Heart left ventricle (tissue), 16 donors: ENCODE measurements at regions not wholly inside any gene's neighbourhood (a gene's known extent, or its start where the extent isn't known, plus 50 kb on each side); places are given as distances from the start of the nearest gene placed in this dataset.

Source experiments
- ATAC-seq, 4 donors: fragments of 200-7000 bp; cut with Tn5 transposase; one replicate each; pipeline ENCODE4 v1.9.1; 2020 to 2022; ENCODE audit warnings: moderate library complexity in 4 of 4, mild to moderate bottlenecking in 3 of 4, moderate number of reproducible peaks in 1 of 4
- DNase-seq, 5 donors: peaks; one replicate each; pipeline ENCODE4 v3.0.0-alpha.2; 2020
- H3K27ac ChIP-seq, 12 donors: fragments of 200-600 bp; sonication (generic) in 4 of 12; one replicate each; pipeline versions ENCODE4 v1.5.0 to v1.8.0; 2016 to 2022; ENCODE audit warnings: mild to moderate bottlenecking in 2 of 12
- H3K27me3 ChIP-seq, 9 donors: fragments of 200-600 bp; sonication (generic) in 2 of 9; one replicate each; pipeline versions ENCODE4 v1.5.1 to v1.8.0; 2016 to 2022; ENCODE audit warnings: mild to moderate bottlenecking in 3 of 9
- H3K36me3 ChIP-seq, 9 donors: fragments of 200-600 bp; sonication (generic) in 2 of 9; one replicate each; pipeline versions ENCODE4 v1.5.0 to v1.8.0; 2018 to 2022; ENCODE audit warnings: mild to moderate bottlenecking in 2 of 9
- H3K4me1 ChIP-seq, 12 donors: fragments of 200-600 bp; sonication (generic) in 4 of 12; one replicate each; pipeline versions ENCODE4 v1.5.0 to v1.8.0; 2016 to 2022; ENCODE audit warnings: mild to moderate bottlenecking in 3 of 12
- H3K4me3 ChIP-seq, 12 donors: fragments of 200-600 bp; sonication (generic) in 4 of 12; one replicate each; pipeline versions ENCODE4 v1.5.0 to v1.8.0; 2017 to 2022; ENCODE audit warnings: mild to moderate bottlenecking in 9 of 12, moderate library complexity in 4 of 12
- H3K9me3 ChIP-seq, 12 donors: fragments of 200-600 bp; sonication (generic) in 4 of 12; one replicate each; pipeline versions ENCODE4 v1.5.0 to v1.8.0; 2016 to 2022; ENCODE audit warnings: mild to moderate bottlenecking in 1 of 12
- CTCF ChIP-seq, 12 donors: fragments of 200-600 bp; sonication (generic) in 4 of 12; IDR thresholded peaks; one replicate each; pipeline versions ENCODE4 v1.5.0 to v1.8.0; 2018 to 2022; ENCODE audit warnings: antibody characterized with exemption in 12 of 12, mild to moderate bottlenecking in 5 of 12
- POLR2A ChIP-seq, 2 donors: fragments of 450-650 bp; IDR thresholded peaks; one replicate each; pipeline ENCODE4 v1.6.1; 2017; ENCODE audit warnings: antibody characterized with exemption in 2 of 2, mild to moderate bottlenecking in 2 of 2, moderate library complexity in 2 of 2
- WGBS, 4 donors: extraction: QIAGEN DNeasy Blood & Tissue Kit in 2 of 4; methylation state at CpG; one replicate each; pipeline versions ENCODE4 v1.1.5 to v1.1.7; 2013 to 2018; 5-methylcytosine and 5-hydroxymethylcytosine counted together
- intact Hi-C, 10 donors: fragments of 100-400 bp; cut with DNase I; formaldehyde crosslinking; loops; one replicate each; pipeline versions ENCODE4 v1.11.1 to v1.14.2; 2022
- donor health status: ischemic (EF 13 %, LVEDD 7.1; RV severe dilation, severe dysfunction).
- donor health status: healthy with polysubstance abuse.
- donor health status: DM: no; HTN: yes; CAD: no.
- donor health status: DM: no; HTN: no; CAD: no.
- donor health status: ischemic (EF 25% LVEDD 6.9; RV normal size, moderate dysfunction).
- donor health status: ischemic (EF 25% LVEDD 5.7; RV mildly dilated, moderate dysfunction).
- donor health status: healthy.
- donor health status: DM: yes; HTN: yes; CAD: no.
- donor health status: ischemic (EF 35%, LVEDD 5.7; RV mildly dilated, moderate dysfunction).
- donor health status: nonischemic (EF 11% LVEDD 7.7; RV severe dilation, severe dysfunction).
- donor health status: DM: yes; HTN: yes; CAD: no.
- donor health status: PGD.
- donor health status: ischemic (EF 29% LVEDD 5.4; RV normal size, mild dysfunction).
- donor health status: nonischemic (EF 23%, LVEDD 6.1; RV moderate dilation, normal function).

DNA sequence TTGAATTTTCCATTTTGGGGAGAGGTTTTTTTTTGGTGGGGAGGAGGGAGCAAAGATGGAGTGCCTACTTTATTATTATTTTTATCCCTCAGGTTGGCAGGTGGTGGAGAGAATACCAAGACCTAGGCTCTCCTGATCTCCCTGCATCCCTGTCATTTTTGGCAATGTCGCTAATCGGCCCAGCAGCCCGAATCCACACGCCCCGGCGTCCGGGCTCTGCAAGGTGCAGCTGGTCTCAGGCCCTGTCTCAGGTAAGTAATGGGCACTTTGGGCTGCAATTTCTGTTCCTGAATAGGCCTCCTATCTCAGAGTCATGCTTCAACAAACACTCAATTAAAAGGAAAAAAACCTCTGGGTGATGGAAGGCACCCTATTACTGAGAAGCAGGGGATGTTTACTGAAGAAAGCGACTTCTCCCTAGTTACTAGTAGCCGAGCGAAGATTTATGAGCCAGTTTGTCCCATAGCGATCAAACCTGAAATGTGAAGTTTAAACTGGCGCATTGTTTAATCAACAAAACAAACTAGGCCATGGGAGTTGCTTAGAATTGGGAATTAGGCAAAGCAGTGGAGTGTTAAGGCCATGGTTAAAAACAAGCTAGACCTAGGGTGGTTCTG, 137.8 kb downstream of the RWDD3 start:
- TF ChIP-seq POLR2A (IDR thresholded peaks at IDR 0.05) (no peak), CTCF (IDR thresholded peaks at IDR 0.05) (no peak)
- DNase-seq (no peak), ATAC-seq (no peak)
- intact Hi-C loops, result no loop called here
- H3K4me1 ChIP-seq, result no peaks in the 10 kb centered on the region
- no peaks in the 10 kb centered on the region for H3K36me3 ChIP-seq
- H3K4me3 ChIP-seq, result no peak overlapping the region
- WGBS, 4 donors, result 90 to 95% (median 94%) methylated on average over 12 of the region's 12 CpGs
- no peaks in the 10 kb centered on the region for H3K27me3 ChIP-seq
- no peak overlapping the region for H3K27ac ChIP-seq
- no peaks in the 10 kb centered on the region for H3K9me3 ChIP-seq

- 80 to 87% (median 85%) methylated on average over 4 of the region's 4 CpGs for WGBS, 4 donors
- peaks cover 0 to 4% (median 0%) of the 10 kb centered on the region in 9 donors for H3K27me3 ChIP-seq
- DNase-seq (no peak), ATAC-seq (no peak)
- no peaks in the 10 kb centered on the region for H3K9me3 ChIP-seq
- no peak overlapping the region for H3K4me3 ChIP-seq
- no peaks in the 10 kb centered on the region for H3K36me3 ChIP-seq
- H3K4me1 ChIP-seq, result no peaks in the 10 kb centered on the region
- H3K27ac ChIP-seq, result no peak overlapping the region
- intact Hi-C loops, result no loop called here
- TF ChIP-seq CTCF (IDR thresholded peaks at IDR 0.05) (no peak), POLR2A (IDR thresholded peaks at IDR 0.05) (no peak)
These were observed 141.2 kb downstream of the RWDD3 start for GRCh38 chr1:95375174-95375573.

- intact Hi-C loops, result loop anchor here in 1 of 10 donors (2.0 kb wide), 1 partner anchor 58 kb away; no protein-coding TSS in a partner anchor
- Histone ChIP-seq H3K36me3 (no peaks in the 10 kb centered on the region), H3K27me3 (peaks cover 0 to 4% (median 0%) of the 10 kb centered on the region in 9 donors), H3K9me3 (no peaks in the 10 kb centered on the region), H3K27ac (no peak overlapping the region), H3K4me3 (no peak overlapping the region), H3K4me1 (no peaks in the 10 kb centered on the region)
- TF ChIP-seq CTCF (IDR thresholded peaks at IDR 0.05) (no peak), POLR2A (IDR thresholded peaks at IDR 0.05) (no peak)
- DNase-seq (no peak), ATAC-seq (no peak)
- 43 to 69% (median 55%) methylated on average over 2 of the region's 2 CpGs for WGBS, 4 donors
These were observed 146.9 kb downstream of the RWDD3 start for GRCh38 chr1:95380909-95381308.

- 66 to 76% (median 72%) methylated on average over 4 of the region's 4 CpGs for WGBS, 4 donors
- Histone ChIP-seq H3K9me3 (no peaks in the 10 kb centered on the region), H3K27ac (no peak overlapping the region), H3K36me3 (no peaks in the 10 kb centered on the region), H3K4me1 (no peaks in the 10 kb centered on the region), H3K27me3 (peaks cover 0 to 4% (median 0%) of the 10 kb centered on the region in 9 donors), H3K4me3 (no peak overlapping the region)
- TF ChIP-seq POLR2A (IDR thresholded peaks at IDR 0.05), result no peak
- TF ChIP-seq CTCF (IDR thresholded peaks at IDR 0.05), result no peak
- DNase-seq (no peak), ATAC-seq (no peak)
- intact Hi-C loops, result loop anchor here in 1 of 10 donors (2.0 kb wide), 1 partner anchor 59 kb away; no protein-coding TSS in a partner anchor
These were observed 148.2 kb downstream of the RWDD3 start for GRCh38 chr1:95382000-95382786.
